ENCODE measurements at regions not wholly inside any gene's neighbourhood (a gene's known extent, or its start where the extent isn't known, plus 50 kb on each side); places are given as distances from the start of the nearest gene placed in this dataset.

DNA sequence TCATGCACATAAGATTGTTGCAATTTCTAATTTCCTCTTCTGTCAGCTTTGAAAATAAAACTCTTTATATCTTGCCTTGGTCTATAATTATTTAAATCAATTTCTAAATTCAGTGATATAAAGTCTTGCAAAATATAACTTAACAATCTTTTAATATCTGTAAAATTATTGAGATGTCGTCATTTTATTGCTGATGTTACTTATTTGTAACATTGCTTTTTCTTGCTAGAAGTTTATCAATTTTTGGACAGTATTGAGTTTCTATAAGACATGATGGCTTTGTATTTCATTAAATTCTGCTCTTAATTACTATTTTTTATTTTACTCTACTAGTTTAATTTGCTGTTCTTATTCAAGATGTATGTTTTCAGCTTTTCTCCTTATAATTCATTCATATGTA lies 1036.5 kb downstream of the TMEM182 start:
- Mint-ChIP-seq H3K4me3 (no peak overlapping the region), H3K9me3 (peaks cover 30% of the 10 kb centered on the region), H3K4me1 (no peaks in the 10 kb centered on the region), H3K27ac (no peak overlapping the region), H3K36me3 (ENCODE audit: low read depth) (peaks cover 5% of the 10 kb centered on the region), H3K27me3 (ENCODE audit: insufficient read depth) (peaks cover 41% of the 10 kb centered on the region)
- no peaks in the 10 kb centered on the region for H3K27me3 ChIP-seq (ENCODE audit: control insufficient read depth, insufficient read depth, low read length, poor library complexity, severe bottlenecking)
- WGBS, 2 experiments (ENCODE audit: insufficient coverage in 1 of 2, insufficient read length in 1 of 2), result 100% methylated on average over 1 of the region's 1 CpG; no CpG with 5 or more reads in 1 of the 2 experiments
- H3K9ac ChIP-seq (ENCODE audit: extremely low read depth, low read length, poor library complexity, severe bottlenecking), result no peak overlapping the region
- H3K4me3 ChIP-seq (ENCODE audit: low read length), result no peak overlapping the region
- peaks cover 2% of the 10 kb centered on the region for H3K4me1 ChIP-seq (ENCODE audit: control insufficient read depth, insufficient read depth, low read length)
- no peak overlapping the region for H3K27ac ChIP-seq (ENCODE audit: low read depth, low read length)
- H3K9me3 ChIP-seq (ENCODE audit: control insufficient read depth, low read length), result peaks cover 14% of the 10 kb centered on the region
- TF ChIP-seq, protein P1, sequence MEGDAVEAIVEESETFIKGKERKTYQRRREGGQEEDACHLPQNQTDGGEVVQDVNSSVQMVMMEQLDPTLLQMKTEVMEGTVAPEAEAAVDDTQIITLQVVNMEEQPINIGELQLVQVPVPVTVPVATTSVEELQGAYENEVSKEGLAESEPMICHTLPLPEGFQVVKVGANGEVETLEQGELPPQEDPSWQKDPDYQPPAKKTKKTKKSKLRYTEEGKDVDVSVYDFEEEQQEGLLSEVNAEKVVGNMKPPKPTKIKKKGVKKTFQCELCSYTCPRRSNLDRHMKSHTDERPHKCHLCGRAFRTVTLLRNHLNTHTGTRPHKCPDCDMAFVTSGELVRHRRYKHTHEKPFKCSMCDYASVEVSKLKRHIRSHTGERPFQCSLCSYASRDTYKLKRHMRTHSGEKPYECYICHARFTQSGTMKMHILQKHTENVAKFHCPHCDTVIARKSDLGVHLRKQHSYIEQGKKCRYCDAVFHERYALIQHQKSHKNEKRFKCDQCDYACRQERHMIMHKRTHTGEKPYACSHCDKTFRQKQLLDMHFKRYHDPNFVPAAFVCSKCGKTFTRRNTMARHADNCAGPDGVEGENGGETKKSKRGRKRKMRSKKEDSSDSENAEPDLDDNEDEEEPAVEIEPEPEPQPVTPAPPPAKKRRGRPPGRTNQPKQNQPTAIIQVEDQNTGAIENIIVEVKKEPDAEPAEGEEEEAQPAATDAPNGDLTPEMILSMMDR (conservative IDR thresholded peaks at IDR 0.05), result no peak
- no peaks in the 10 kb centered on the region for H3K36me3 ChIP-seq (ENCODE audit: control insufficient read depth, insufficient read depth, low read length)
- no peak for DNase-seq

DNA sequence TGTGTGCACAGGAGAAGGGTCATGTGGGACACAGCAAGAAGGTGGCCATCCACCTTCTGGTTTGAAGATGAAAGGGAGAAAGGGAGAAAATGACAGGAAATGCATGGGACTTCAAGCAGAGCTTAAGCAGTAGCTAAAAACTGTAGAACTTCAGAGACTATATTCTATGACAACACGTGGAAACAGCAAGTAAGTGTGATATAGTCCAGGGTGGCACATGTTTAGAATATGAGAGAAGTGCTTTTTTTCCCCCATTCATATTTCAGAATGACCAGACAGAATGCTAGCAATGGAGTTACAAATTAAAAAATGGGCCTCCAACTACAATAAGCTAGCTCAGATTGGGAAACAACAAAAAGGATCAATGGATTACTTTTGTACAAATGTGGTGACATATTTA lies 1042.2 kb downstream of the TMEM182 start:
- H3K9me3 Mint-ChIP-seq, result peaks cover 8% of the 10 kb centered on the region
- H3K27ac ChIP-seq (ENCODE audit: low read depth, low read length), result no peak overlapping the region
- no peak overlapping the region for H3K4me3 Mint-ChIP-seq
- peaks cover 11% of the 10 kb centered on the region for H3K4me1 Mint-ChIP-seq
- H3K36me3 Mint-ChIP-seq (ENCODE audit: low read depth), result no peaks in the 10 kb centered on the region
- no peaks in the 10 kb centered on the region for H3K27me3 ChIP-seq (ENCODE audit: control insufficient read depth, insufficient read depth, low read length, poor library complexity, severe bottlenecking)
- no peak overlapping the region for H3K9ac ChIP-seq (ENCODE audit: extremely low read depth, low read length, poor library complexity, severe bottlenecking)
- H3K4me1 ChIP-seq (ENCODE audit: control insufficient read depth, insufficient read depth, low read length), result peaks cover 2% of the 10 kb centered on the region
- H3K27me3 Mint-ChIP-seq (ENCODE audit: insufficient read depth), result peaks cover 9% of the 10 kb centered on the region
- H3K4me3 ChIP-seq (ENCODE audit: low read length), result no peak overlapping the region
- no peaks in the 10 kb centered on the region for H3K9me3 ChIP-seq (ENCODE audit: control insufficient read depth, low read length)
- TF ChIP-seq, protein P1 (conservative IDR thresholded peaks at IDR 0.05), result no peak
- no peak overlapping the region for H3K27ac Mint-ChIP-seq
- 77% methylated on average over 1 of the region's 1 CpG; no CpG with 5 or more reads in 1 of the 2 experiments for WGBS, 2 experiments (ENCODE audit: insufficient coverage in 1 of 2, insufficient read length in 1 of 2)
- DNase-seq, result no peak
- no peaks in the 10 kb centered on the region for H3K36me3 ChIP-seq (ENCODE audit: control insufficient read depth, insufficient read depth, low read length)

DNA sequence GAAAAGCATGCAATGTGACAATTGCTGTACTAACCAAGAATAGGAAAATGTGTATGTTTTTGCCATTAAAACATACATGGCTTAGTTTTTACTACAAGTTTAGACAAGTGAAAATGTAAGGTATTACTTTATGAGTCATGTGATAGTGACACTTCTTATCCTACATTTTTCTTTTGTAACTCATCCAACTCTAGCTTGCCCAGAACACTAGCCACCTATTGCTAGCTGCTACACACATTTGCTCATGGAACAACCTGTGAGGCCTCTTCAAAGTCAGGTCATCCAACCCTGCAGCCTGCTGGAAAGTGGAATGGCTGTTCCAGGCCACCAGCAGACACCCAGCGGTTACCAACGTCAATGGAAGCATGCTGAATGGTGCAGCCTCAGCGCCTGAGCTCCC lies 1043.9 kb downstream of the TMEM182 start:
- Histone ChIP-seq H3K36me3 (ENCODE audit: control insufficient read depth, insufficient read depth, low read length) (no peaks in the 10 kb centered on the region), H3K27me3 (ENCODE audit: control insufficient read depth, insufficient read depth, low read length, poor library complexity, severe bottlenecking) (no peaks in the 10 kb centered on the region), H3K4me3 (ENCODE audit: low read length) (no peak overlapping the region), H3K9ac (ENCODE audit: extremely low read depth, low read length, poor library complexity, severe bottlenecking) (no peak overlapping the region), H3K4me1 (ENCODE audit: control insufficient read depth, insufficient read depth, low read length) (peaks cover 2% of the 10 kb centered on the region), H3K27ac (ENCODE audit: low read depth, low read length) (no peak overlapping the region), H3K9me3 (ENCODE audit: control insufficient read depth, low read length) (no peaks in the 10 kb centered on the region)
- TF ChIP-seq, protein P1 (conservative IDR thresholded peaks at IDR 0.05), result no peak
- peaks cover 25% of the 10 kb centered on the region for H3K4me1 Mint-ChIP-seq
- DNase-seq, result no peak
- peaks cover 8% of the 10 kb centered on the region for H3K9me3 Mint-ChIP-seq
- no peak overlapping the region for H3K27ac Mint-ChIP-seq
- H3K27me3 Mint-ChIP-seq (ENCODE audit: insufficient read depth), result peaks cover 4% of the 10 kb centered on the region
- 88% methylated on average over 3 of the region's 3 CpGs; no CpG with 5 or more reads in 1 of the 2 experiments for WGBS, 2 experiments (ENCODE audit: insufficient coverage in 1 of 2, insufficient read length in 1 of 2)
- H3K36me3 Mint-ChIP-seq (ENCODE audit: low read depth), result no peaks in the 10 kb centered on the region
- no peak overlapping the region for H3K4me3 Mint-ChIP-seq
